ENCODE measurements at regions not wholly inside any gene's neighbourhood (a gene's known extent, or its start where the extent isn't known, plus 50 kb on each side); places are given as distances from the start of the nearest gene placed in this dataset.

- TF ChIP-seq CTCF (conservative IDR thresholded peaks at IDR 0.05; ENCODE audit: low read length), result no peak
- TF ChIP-seq EZH2phosphoT487 (IDR thresholded peaks at IDR 0.05; ENCODE audit: borderline replicate concordance), result no peak
These were observed 101.6 kb downstream of the DAD1 start for GRCh38 chr14:22487401-22487800.

Measured in Loucy (cell line).